Uterus (tissue), 2 donors: ENCODE measurements at regions not wholly inside any gene's neighbourhood (a gene's known extent, or its start where the extent isn't known, plus 50 kb on each side); places are given as distances from the start of the nearest gene placed in this dataset.

Experiments
- POLR2A ChIP-seq, 2 donors: fragments of 450-650 bp; IDR thresholded peaks; one replicate each; pipeline ENCODE4 v1.6.1; 2016; ENCODE audit warnings: antibody characterized with exemption in 2 of 2, mild to moderate bottlenecking in 1 of 2, moderate library complexity in 1 of 2
- TF ChIP-seq, protein P1 (sequence below), 4 experiments: fragments of 200-600 bp in 2 of 4; fragments of 450-650 bp in 2 of 4; sonication (generic) in 2 of 4; IDR thresholded peaks; one replicate each; pipeline ENCODE4 v1.5.1; 2016 to 2019; ENCODE audit warnings: antibody characterized with exemption in 4 of 4, mild to moderate bottlenecking in 2 of 4, moderate library complexity in 1 of 4

- no peak for TF ChIP-seq POLR2A (IDR thresholded peaks at IDR 0.05)
- TF ChIP-seq, protein P1, sequence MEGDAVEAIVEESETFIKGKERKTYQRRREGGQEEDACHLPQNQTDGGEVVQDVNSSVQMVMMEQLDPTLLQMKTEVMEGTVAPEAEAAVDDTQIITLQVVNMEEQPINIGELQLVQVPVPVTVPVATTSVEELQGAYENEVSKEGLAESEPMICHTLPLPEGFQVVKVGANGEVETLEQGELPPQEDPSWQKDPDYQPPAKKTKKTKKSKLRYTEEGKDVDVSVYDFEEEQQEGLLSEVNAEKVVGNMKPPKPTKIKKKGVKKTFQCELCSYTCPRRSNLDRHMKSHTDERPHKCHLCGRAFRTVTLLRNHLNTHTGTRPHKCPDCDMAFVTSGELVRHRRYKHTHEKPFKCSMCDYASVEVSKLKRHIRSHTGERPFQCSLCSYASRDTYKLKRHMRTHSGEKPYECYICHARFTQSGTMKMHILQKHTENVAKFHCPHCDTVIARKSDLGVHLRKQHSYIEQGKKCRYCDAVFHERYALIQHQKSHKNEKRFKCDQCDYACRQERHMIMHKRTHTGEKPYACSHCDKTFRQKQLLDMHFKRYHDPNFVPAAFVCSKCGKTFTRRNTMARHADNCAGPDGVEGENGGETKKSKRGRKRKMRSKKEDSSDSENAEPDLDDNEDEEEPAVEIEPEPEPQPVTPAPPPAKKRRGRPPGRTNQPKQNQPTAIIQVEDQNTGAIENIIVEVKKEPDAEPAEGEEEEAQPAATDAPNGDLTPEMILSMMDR (IDR thresholded peaks at IDR 0.05) = no peak
Measured at GRCh38 chr4:130203571-130203970, 1107.6 kb downstream of the C4orf33 start.
